ENCODE measurements at regions not wholly inside any gene's neighbourhood (a gene's known extent, or its start where the extent isn't known, plus 50 kb on each side); places are given as distances from the start of the nearest gene placed in this dataset.

GRCh38 chr6:149173222-149173621, 144.3 kb upstream of the TAB2 start (continued):
- TF ChIP-seq CHD7 (IDR thresholded peaks at IDR 0.05; ENCODE audit: insufficient replicate concordance, low read length): no peak
- no peak for TF ChIP-seq RBBP5 (IDR thresholded peaks at IDR 0.05; ENCODE audit: borderline replicate concordance, low read depth, low read length)
- TF ChIP-seq KDM5A (IDR thresholded peaks at IDR 0.05; ENCODE audit: low read length): no peak
- no peak for TF ChIP-seq TAF1 (IDR thresholded peaks at IDR 0.05; ENCODE audit: low read depth, low read length)
- TF ChIP-seq MAX (IDR thresholded peaks at IDR 0.05): no peak
- TF ChIP-seq CHD2 (IDR thresholded peaks at IDR 0.05; ENCODE audit: low read length): no peak
- no peak for TF ChIP-seq SP1 (IDR thresholded peaks at IDR 0.05; ENCODE audit: low read depth, low read length)
- TF ChIP-seq SIRT6 (IDR thresholded peaks at IDR 0.05; ENCODE audit: low read length): no peak
- no peak for TF ChIP-seq NANOG (IDR thresholded peaks at IDR 0.05; ENCODE audit: insufficient read depth, low read depth, low read length, poor library complexity, severe bottlenecking)
- no peak for TF ChIP-seq RXRA (IDR thresholded peaks at IDR 0.05; ENCODE audit: insufficient read depth, low read depth, low read length)
- TF ChIP-seq CBX8 (IDR thresholded peaks at IDR 0.05; ENCODE audit: borderline replicate concordance, low read depth, low read length): no peak
- no peak for TF ChIP-seq EZH2 (IDR thresholded peaks at IDR 0.05; ENCODE audit: low read depth, low read length, severe bottlenecking)
- TF ChIP-seq RFX5 (IDR thresholded peaks at IDR 0.05; ENCODE audit: borderline replicate concordance, low read depth, low read length): no peak

All from H1 (cell line).